ENCODE measurements at regions not wholly inside any gene's neighbourhood (a gene's known extent, or its start where the extent isn't known, plus 50 kb on each side); places are given as distances from the start of the nearest gene placed in this dataset.

GRCh38 chr14:82850576-82850975 is 1316.9 kb upstream of the SEL1L start:
- Histone ChIP-seq H3K27ac (no peak overlapping the region), H3K36me3 (ENCODE audit: insufficient read depth, low read length) (no peaks in the 10 kb centered on the region), H3K4me3 (no peak overlapping the region), H3K9ac (ENCODE audit: insufficient read length) (no peak overlapping the region), H3K9me3 (ENCODE audit: low read depth, low read length) (peaks cover 13% of the 10 kb centered on the region; the same call in 1 of the 2 replicates)
- DNase-seq (ENCODE audit: low read depth, low spot score): no peak
- TF ChIP-seq EZH2 (IDR thresholded peaks at IDR 0.05) (no peak), FOXP2 (optimal IDR thresholded peaks at IDR 0.05; ENCODE audit: control extremely low read depth, extremely low read length, insufficient read depth) (no peak)

GRCh38 chr14:82854131-82854530 is 1320.5 kb upstream of the SEL1L start:
- TF ChIP-seq EZH2 (IDR thresholded peaks at IDR 0.05) (no peak), POLR2AphosphoS5 (IDR thresholded peaks at IDR 0.05; ENCODE audit: borderline replicate concordance, low read depth, low read length) (no peak), FOXP2 (optimal IDR thresholded peaks at IDR 0.05; ENCODE audit: control extremely low read depth, extremely low read length, insufficient read depth) (no peak)
- no peak overlapping the region for H3K9ac ChIP-seq (ENCODE audit: insufficient read length)
- H3K27ac ChIP-seq: no peak overlapping the region
- H3K9me3 ChIP-seq (ENCODE audit: low read depth, low read length): peaks cover 8% of the 10 kb centered on the region; the same call in 1 of the 2 replicates
- DNase-seq (ENCODE audit: low read depth, low spot score): no peak
- no peaks in the 10 kb centered on the region for H3K36me3 ChIP-seq (ENCODE audit: insufficient read depth, low read length)
- H3K4me3 ChIP-seq: no peak overlapping the region

GRCh38 chr14:82854901-82855300 is 1321.2 kb upstream of the SEL1L start:
- DNase-seq (ENCODE audit: low read depth, low spot score): no peak

GRCh38 chr14:82855912-82856391 is 1322.3 kb upstream of the SEL1L start:
- no peaks in the 10 kb centered on the region for H3K9me3 ChIP-seq (ENCODE audit: low read depth, low read length)
- no peak for TF ChIP-seq FOXP2 (optimal IDR thresholded peaks at IDR 0.05; ENCODE audit: control extremely low read depth, extremely low read length, insufficient read depth)
- TF ChIP-seq POLR2AphosphoS5 (IDR thresholded peaks at IDR 0.05; ENCODE audit: borderline replicate concordance, low read depth, low read length): no peak
- no peak for TF ChIP-seq EZH2 (IDR thresholded peaks at IDR 0.05)
- DNase-seq (ENCODE audit: low read depth, low spot score): no peak
- H3K4me3 ChIP-seq: no peak overlapping the region
- H3K27ac ChIP-seq: no peak overlapping the region
- no peak overlapping the region for H3K9ac ChIP-seq (ENCODE audit: insufficient read length)
- H3K36me3 ChIP-seq (ENCODE audit: insufficient read depth, low read length): no peaks in the 10 kb centered on the region

More at GRCh38 chr14:82854901-82855300, 1321.2 kb upstream of the SEL1L start:
- no peak overlapping the region for H3K9ac ChIP-seq (ENCODE audit: insufficient read length)
- TF ChIP-seq EZH2 (IDR thresholded peaks at IDR 0.05) (no peak), POLR2AphosphoS5 (IDR thresholded peaks at IDR 0.05; ENCODE audit: borderline replicate concordance, low read depth, low read length) (no peak), FOXP2 (optimal IDR thresholded peaks at IDR 0.05; ENCODE audit: control extremely low read depth, extremely low read length, insufficient read depth) (no peak)
- H3K9me3 ChIP-seq (ENCODE audit: low read depth, low read length): peaks cover under 1% of the 10 kb centered on the region; the same call in 1 of the 2 replicates
- H3K36me3 ChIP-seq (ENCODE audit: insufficient read depth, low read length): no peaks in the 10 kb centered on the region
- no peak overlapping the region for H3K27ac ChIP-seq
- H3K4me3 ChIP-seq: no peak overlapping the region

- TF ChIP-seq EZH2 (IDR thresholded peaks at IDR 0.05): no peak
- TF ChIP-seq POLR2AphosphoS5 (IDR thresholded peaks at IDR 0.05; ENCODE audit: borderline replicate concordance, low read depth, low read length): no peak
- no peak for TF ChIP-seq FOXP2 (optimal IDR thresholded peaks at IDR 0.05; ENCODE audit: control extremely low read depth, extremely low read length, insufficient read depth)
- Histone ChIP-seq H3K9ac (ENCODE audit: insufficient read length) (no peak overlapping the region), H3K27ac (no peak overlapping the region), H3K9me3 (ENCODE audit: low read depth, low read length) (no peaks in the 10 kb centered on the region), H3K36me3 (ENCODE audit: insufficient read depth, low read length) (no peaks in the 10 kb centered on the region), H3K4me3 (no peak overlapping the region)
- no peak for DNase-seq (ENCODE audit: low read depth, low spot score)
These were observed 1327.7 kb upstream of the SEL1L start for GRCh38 chr14:82861313-82861712.

- TF ChIP-seq FOXP2 (optimal IDR thresholded peaks at IDR 0.05; ENCODE audit: control extremely low read depth, extremely low read length, insufficient read depth) (no peak), POLR2AphosphoS5 (IDR thresholded peaks at IDR 0.05; ENCODE audit: borderline replicate concordance, low read depth, low read length) (no peak), EZH2 (IDR thresholded peaks at IDR 0.05) (no peak)
- Histone ChIP-seq H3K9me3 (ENCODE audit: low read depth, low read length) (no peaks in the 10 kb centered on the region), H3K27ac (no peak overlapping the region), H3K36me3 (ENCODE audit: insufficient read depth, low read length) (no peaks in the 10 kb centered on the region), H3K4me3 (no peak overlapping the region), H3K9ac (ENCODE audit: insufficient read length) (no peak overlapping the region)
- no peak for DNase-seq (ENCODE audit: low read depth, low spot score)
These were observed 1338.8 kb upstream of the SEL1L start for GRCh38 chr14:82872494-82872893.

DNA sequence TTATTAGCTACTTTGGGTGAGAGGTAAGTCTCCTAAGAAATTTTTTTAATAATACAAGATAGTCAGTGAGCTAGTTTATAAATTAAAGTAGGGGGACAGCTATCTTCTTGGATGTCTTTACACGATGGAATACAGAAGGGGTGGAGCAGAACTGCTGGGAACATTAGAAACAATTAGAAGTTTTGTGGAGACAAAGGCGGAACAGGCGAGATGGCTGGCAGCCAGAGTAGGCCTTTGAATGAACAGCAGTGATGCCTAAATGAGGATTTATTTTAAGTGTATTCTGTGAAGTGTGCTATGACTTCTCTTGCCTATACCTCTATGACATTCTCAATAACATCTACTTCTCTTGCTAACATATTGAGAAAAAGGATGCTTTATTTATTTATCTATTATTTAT is 1345.3 kb upstream of the SEL1L start:
- H3K9me3 ChIP-seq (ENCODE audit: low read depth, low read length): no peaks in the 10 kb centered on the region
- TF ChIP-seq EZH2 (IDR thresholded peaks at IDR 0.05) (no peak), POLR2AphosphoS5 (IDR thresholded peaks at IDR 0.05; ENCODE audit: borderline replicate concordance, low read depth, low read length) (no peak), FOXP2 (optimal IDR thresholded peaks at IDR 0.05; ENCODE audit: control extremely low read depth, extremely low read length, insufficient read depth) (no peak)
- no peaks in the 10 kb centered on the region for H3K36me3 ChIP-seq (ENCODE audit: insufficient read depth, low read length)
- H3K9ac ChIP-seq (ENCODE audit: insufficient read length): no peak overlapping the region
- no peak overlapping the region for H3K4me3 ChIP-seq
- H3K27ac ChIP-seq: no peak overlapping the region
- DNase-seq (ENCODE audit: low read depth, low spot score): no peak

DNA sequence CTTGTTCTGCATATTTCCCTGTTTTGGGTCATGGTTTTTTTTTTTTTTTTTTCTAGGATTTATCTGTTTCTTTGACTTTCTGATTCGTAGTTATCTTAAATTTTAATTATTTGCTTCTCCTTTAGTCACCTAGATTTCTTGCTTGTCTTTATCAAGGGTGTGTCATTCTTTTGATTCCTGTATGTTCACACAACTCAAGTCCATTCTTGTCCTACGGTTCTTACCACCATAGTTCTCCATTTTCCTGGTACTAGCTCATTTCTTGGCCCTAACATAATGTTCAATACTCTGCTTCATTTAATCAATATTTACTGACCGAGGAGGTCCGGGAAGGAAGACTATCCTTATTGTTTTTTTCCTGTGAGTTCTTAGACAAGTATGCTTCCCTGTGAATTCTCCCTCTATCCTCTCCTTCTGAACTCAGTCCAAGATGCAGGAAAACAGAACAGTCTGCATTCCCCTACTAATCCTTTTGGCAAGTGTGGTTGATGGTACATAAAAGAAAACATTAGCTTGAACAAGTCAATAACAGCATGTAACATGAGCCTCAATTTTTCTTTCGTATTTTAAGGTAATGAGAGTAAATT is 1346.4 kb upstream of the SEL1L start:
- H3K4me3 ChIP-seq: no peak overlapping the region
- H3K9me3 ChIP-seq (ENCODE audit: low read depth, low read length): no peaks in the 10 kb centered on the region
- no peak overlapping the region for H3K9ac ChIP-seq (ENCODE audit: insufficient read length)
- no peak overlapping the region for H3K27ac ChIP-seq
- no peak for TF ChIP-seq POLR2AphosphoS5 (IDR thresholded peaks at IDR 0.05; ENCODE audit: borderline replicate concordance, low read depth, low read length)
- no peak for TF ChIP-seq EZH2 (IDR thresholded peaks at IDR 0.05)
- no peak for TF ChIP-seq FOXP2 (optimal IDR thresholded peaks at IDR 0.05; ENCODE audit: control extremely low read depth, extremely low read length, insufficient read depth)
- DNase-seq (ENCODE audit: low read depth, low spot score): no peak
- no peaks in the 10 kb centered on the region for H3K36me3 ChIP-seq (ENCODE audit: insufficient read depth, low read length)

GRCh38 chr14:82886670-82887069 is 1353.0 kb upstream of the SEL1L start:
- TF ChIP-seq FOXP2 (optimal IDR thresholded peaks at IDR 0.05; ENCODE audit: control extremely low read depth, extremely low read length, insufficient read depth) (no peak), POLR2AphosphoS5 (IDR thresholded peaks at IDR 0.05; ENCODE audit: borderline replicate concordance, low read depth, low read length) (no peak), EZH2 (IDR thresholded peaks at IDR 0.05) (no peak)
- Histone ChIP-seq H3K36me3 (ENCODE audit: insufficient read depth, low read length) (no peaks in the 10 kb centered on the region), H3K9ac (ENCODE audit: insufficient read length) (no peak overlapping the region), H3K27ac (no peak overlapping the region), H3K4me3 (no peak overlapping the region), H3K9me3 (ENCODE audit: low read depth, low read length) (no peaks in the 10 kb centered on the region)
- no peak for DNase-seq (ENCODE audit: low read depth, low spot score)
